Thoracic aorta (tissue), 2 donors: ENCODE measurements at regions not wholly inside any gene's neighbourhood (a gene's known extent, or its start where the extent isn't known, plus 50 kb on each side); places are given as distances from the start of the nearest gene placed in this dataset.

Source experiments
- ATAC-seq: fragments of 150-250 bp; one replicate; pipeline ENCODE4 v1.8.0; 2017; ENCODE audit warnings: low read depth; ENCODE audit not compliant: insufficient number of reproducible peaks, low FRiP score
- DNase-seq: peaks from one replicate; pipeline ENCODE4 v3.0.0-alpha.2; 2020; ENCODE audit warnings: low spot score
- H3K27ac ChIP-seq, 2 donors: fragments of 200-600 bp; sonication (generic); 1 replicate in 1 of 2; 2 replicates in 1 of 2; pipeline ENCODE4 v1.5.1; 2016; ENCODE audit warnings: mild to moderate bottlenecking in 2 of 2, moderate library complexity in 2 of 2
- H3K27me3 ChIP-seq: fragments of 200-600 bp; sonication (generic); replicated peaks from 2 replicates; pipeline ENCODE4 v1.6.0; 2016; ENCODE audit warnings: mild to moderate bottlenecking; ENCODE audit not compliant: insufficient read depth
- H3K36me3 ChIP-seq: fragments of 200-600 bp; sonication (generic); one replicate; pipeline ENCODE4 v1.5.1; 2016
- H3K4me1 ChIP-seq, 2 donors: fragments of 200-600 bp; sonication (generic); 1 replicate in 1 of 2; 2 replicates in 1 of 2; pipeline versions ENCODE4 v1.5.1 to v1.6.0; 2016; ENCODE audit warnings: low read depth in 2 of 2, mild to moderate bottlenecking in 1 of 2; ENCODE audit not compliant: control insufficient read depth in 1 of 2
- H3K4me3 ChIP-seq: fragments of 200-600 bp; sonication (generic); 2 replicates; pipeline ENCODE4 v1.5.1; 2016; ENCODE audit warnings: mild to moderate bottlenecking
- H3K9me3 ChIP-seq: fragments of 200-600 bp; sonication (generic); 2 replicates; pipeline ENCODE4 v1.5.1; 2016
- CTCF ChIP-seq: fragments of 200-600 bp; sonication (generic); IDR thresholded peaks from one replicate; pipeline ENCODE4 v1.5.1; 2019; ENCODE audit warnings: antibody characterized with exemption

GRCh38 chr12:124365726-124366430, 71.0 kb downstream of the RFLNA start:
- TF ChIP-seq CTCF = no peak
- Histone ChIP-seq H3K27ac (no peak overlapping the region), H3K9me3 (no peaks in the 10 kb centered on the region), H3K4me3 (no peak overlapping the region), H3K4me1 (peaks cover 32 to 46% of the 10 kb centered on the region in 2 donors), H3K36me3 (peaks cover 17% of the 10 kb centered on the region), H3K27me3 (no peaks in the 10 kb centered on the region)
- DNase-seq = no peak
- no peak for ATAC-seq
